Activated CD4-positive, CD25-positive, alpha-beta regulatory T cell treated with anti-CD3 and anti-CD28 coated beads, Interleukin-2, amount 50 U/mL, for 24 hours (primary cell): ENCODE measurements at regions not wholly inside any gene's neighbourhood (a gene's known extent, or its start where the extent isn't known, plus 50 kb on each side); places are given as distances from the start of the nearest gene placed in this dataset.
"Not testable (repeated sequence)": the region's sequence is repeated elsewhere in the genome, so short reads cannot be mapped to it uniquely, and the experiment has no call there.

ENCODE experiments used
- ATAC-seq, 2 donors: fragments of 150-1000 bp; cut with Tn5 transposase; one replicate each; pipeline ENCODE4 v1.10.0; 2021; ENCODE audit warnings: mild to moderate bottlenecking in 1 of 2, moderate library complexity in 1 of 2

- no peak for ATAC-seq
Measured at GRCh38 chr7:109834851-109835250, 1256.1 kb upstream of the LRRN3 start.

- ATAC-seq, result no peak
Measured at GRCh38 chr7:109835577-109835976, 1255.3 kb upstream of the LRRN3 start.

GRCh38 chr7:109836016-109836415, 1254.9 kb upstream of the LRRN3 start:
- ATAC-seq, result no peak

- ATAC-seq, result no peak
Measured at GRCh38 chr7:109842386-109842785, 1248.5 kb upstream of the LRRN3 start.

- no peak for ATAC-seq
Measured at GRCh38 chr7:109844362-109844761, 1246.6 kb upstream of the LRRN3 start.

- ATAC-seq, result no peak
Measured at GRCh38 chr7:109864230-109864629, 1226.7 kb upstream of the LRRN3 start.

- no peak for ATAC-seq
Measured at GRCh38 chr7:109868215-109868860, 1222.6 kb upstream of the LRRN3 start.

GRCh38 chr7:109873296-109873695, 1217.6 kb upstream of the LRRN3 start:
- no peak for ATAC-seq

- no peak for ATAC-seq
Measured at GRCh38 chr7:109879287-109879828, 1211.6 kb upstream of the LRRN3 start.

- ATAC-seq, result no peak
Measured at GRCh38 chr7:109890622-109891021, 1200.3 kb upstream of the LRRN3 start.

GRCh38 chr7:109893231-109893630, 1197.7 kb upstream of the LRRN3 start:
- ATAC-seq, result no peak

- no peak for ATAC-seq
Measured at GRCh38 chr7:109895536-109895935, 1195.4 kb upstream of the LRRN3 start.

- ATAC-seq, result no peak
Measured at GRCh38 chr7:109901926-109902325, 1189.0 kb upstream of the LRRN3 start.

- not testable (repeated sequence) for ATAC-seq
Measured at GRCh38 chr7:109905368-109906065, 1185.4 kb upstream of the LRRN3 start.

- ATAC-seq, result no peak
Measured at GRCh38 chr7:109915670-109916069, 1175.3 kb upstream of the LRRN3 start.

- no peak for ATAC-seq
Measured at GRCh38 chr7:109926738-109927137, 1164.2 kb upstream of the LRRN3 start.

- no peak for ATAC-seq
Measured at GRCh38 chr7:109930049-109930448, 1160.9 kb upstream of the LRRN3 start.

- no peak for ATAC-seq
Measured at GRCh38 chr7:109939207-109939606, 1151.7 kb upstream of the LRRN3 start.

GRCh38 chr7:109945820-109946518, 1145.0 kb upstream of the LRRN3 start:
- ATAC-seq, result no peak

- ATAC-seq, result no peak
Measured at GRCh38 chr7:109950256-109950655, 1140.7 kb upstream of the LRRN3 start.

GRCh38 chr7:109950821-109951564, 1139.9 kb upstream of the LRRN3 start:
- no peak for ATAC-seq

GRCh38 chr7:109951565-109951928, 1139.4 kb upstream of the LRRN3 start:
- ATAC-seq, result no peak

- no peak for ATAC-seq
Measured at GRCh38 chr7:109955986-109956385, 1134.9 kb upstream of the LRRN3 start.
